Upper lobe of left lung (tissue), 4 donors: ENCODE measurements at regions not wholly inside any gene's neighbourhood (a gene's known extent, or its start where the extent isn't known, plus 50 kb on each side); places are given as distances from the start of the nearest gene placed in this dataset.

Source experiments
- EP300 ChIP-seq, 4 donors: sonication (generic); formaldehyde crosslinking; IDR thresholded peaks; one replicate each; pipeline ENCODE4 v1.5.1; 2017; ENCODE audit warnings: antibody characterized with exemption in 4 of 4, control low read depth in 2 of 4
- POLR2AphosphoS5 ChIP-seq, 2 donors: sonication (generic); formaldehyde crosslinking; IDR thresholded peaks; one replicate each; pipeline ENCODE4 v1.5.1; 2017; ENCODE audit warnings: antibody characterized with exemption in 2 of 2
- TF ChIP-seq, protein P1 (sequence below), 6 experiments: fragments of 450-650 bp in 4 of 6; fragments of 200-600 bp in 2 of 6; sonication (generic) in 2 of 6; IDR thresholded peaks; one replicate each; pipeline ENCODE4 v1.5.1; 2016 to 2019; ENCODE audit warnings: antibody characterized with exemption in 6 of 6

- TF ChIP-seq, protein P1, sequence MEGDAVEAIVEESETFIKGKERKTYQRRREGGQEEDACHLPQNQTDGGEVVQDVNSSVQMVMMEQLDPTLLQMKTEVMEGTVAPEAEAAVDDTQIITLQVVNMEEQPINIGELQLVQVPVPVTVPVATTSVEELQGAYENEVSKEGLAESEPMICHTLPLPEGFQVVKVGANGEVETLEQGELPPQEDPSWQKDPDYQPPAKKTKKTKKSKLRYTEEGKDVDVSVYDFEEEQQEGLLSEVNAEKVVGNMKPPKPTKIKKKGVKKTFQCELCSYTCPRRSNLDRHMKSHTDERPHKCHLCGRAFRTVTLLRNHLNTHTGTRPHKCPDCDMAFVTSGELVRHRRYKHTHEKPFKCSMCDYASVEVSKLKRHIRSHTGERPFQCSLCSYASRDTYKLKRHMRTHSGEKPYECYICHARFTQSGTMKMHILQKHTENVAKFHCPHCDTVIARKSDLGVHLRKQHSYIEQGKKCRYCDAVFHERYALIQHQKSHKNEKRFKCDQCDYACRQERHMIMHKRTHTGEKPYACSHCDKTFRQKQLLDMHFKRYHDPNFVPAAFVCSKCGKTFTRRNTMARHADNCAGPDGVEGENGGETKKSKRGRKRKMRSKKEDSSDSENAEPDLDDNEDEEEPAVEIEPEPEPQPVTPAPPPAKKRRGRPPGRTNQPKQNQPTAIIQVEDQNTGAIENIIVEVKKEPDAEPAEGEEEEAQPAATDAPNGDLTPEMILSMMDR (IDR thresholded peaks at IDR 0.05), result no peak
- TF ChIP-seq EP300 (IDR thresholded peaks at IDR 0.05) (no peak), POLR2AphosphoS5 (IDR thresholded peaks at IDR 0.05) (no peak)
Observed at GRCh38 chr9:78839252-78839651, 542.3 kb downstream of the PSAT1 start.
